HepG2 (cell line): ENCODE measurements at regions not wholly inside any gene's neighbourhood (a gene's known extent, or its start where the extent isn't known, plus 50 kb on each side); places are given as distances from the start of the nearest gene placed in this dataset.

ENCODE experiments used
- ARNT2 ChIP-seq: sonication (generic); formaldehyde crosslinking; IDR thresholded peaks from 2 replicates; pipeline ENCODE4 v1.8.0; 2022; ENCODE audit warnings: mild to moderate bottlenecking, low read depth, missing genetic modification reagents, moderate library complexity
- ELF4 ChIP-seq: sonication (generic); formaldehyde crosslinking; IDR thresholded peaks from 2 replicates; pipeline ENCODE4 v1.5.0; 2020; ENCODE audit warnings: missing genetic modification reagents, mild to moderate bottlenecking, moderate library complexity, borderline replicate concordance
- ETV6 ChIP-seq: sonication (generic); formaldehyde crosslinking; conservative IDR thresholded peaks from 2 replicates; pipeline ENCODE4 v1.4.0; 2020; ENCODE audit warnings: missing genetic modification reagents
- MYC ChIP-seq: sonication (generic); formaldehyde crosslinking; IDR thresholded peaks from 2 replicates; pipeline ENCODE4 v1.9.0; 2021; ENCODE audit warnings: missing genetic modification reagents, borderline replicate concordance
- MZF1 ChIP-seq: sonication (generic); formaldehyde crosslinking; IDR thresholded peaks from 2 replicates; pipeline ENCODE4 v1.8.1; 2023; ENCODE audit warnings: mild to moderate bottlenecking, missing genetic modification reagents, borderline replicate concordance
- ZNF232 ChIP-seq: sonication (generic); formaldehyde crosslinking; IDR thresholded peaks from 2 replicates; pipeline ENCODE4 v1.4.0; 2020; ENCODE audit warnings: missing genetic modification reagents, borderline replicate concordance
- ZNF432 ChIP-seq: sonication (generic); formaldehyde crosslinking; IDR thresholded peaks from 2 replicates; pipeline ENCODE4 v1.5.0; 2020; ENCODE audit warnings: missing genetic modification reagents, mild to moderate bottlenecking, borderline replicate concordance
- TF ChIP-seq, protein P1 (sequence below): sonication (generic); formaldehyde crosslinking; IDR thresholded peaks from 2 replicates; pipeline ENCODE4 v1.9.0; 2021; ENCODE audit warnings: missing genetic modification reagents, borderline replicate concordance
- TF ChIP-seq, protein P2 (sequence below): IDR thresholded peaks from 2 replicates; pipeline ENCODE4 v1.6.1; 2012; ENCODE audit warnings: low read length, improper control_type of control experiment

DNA sequence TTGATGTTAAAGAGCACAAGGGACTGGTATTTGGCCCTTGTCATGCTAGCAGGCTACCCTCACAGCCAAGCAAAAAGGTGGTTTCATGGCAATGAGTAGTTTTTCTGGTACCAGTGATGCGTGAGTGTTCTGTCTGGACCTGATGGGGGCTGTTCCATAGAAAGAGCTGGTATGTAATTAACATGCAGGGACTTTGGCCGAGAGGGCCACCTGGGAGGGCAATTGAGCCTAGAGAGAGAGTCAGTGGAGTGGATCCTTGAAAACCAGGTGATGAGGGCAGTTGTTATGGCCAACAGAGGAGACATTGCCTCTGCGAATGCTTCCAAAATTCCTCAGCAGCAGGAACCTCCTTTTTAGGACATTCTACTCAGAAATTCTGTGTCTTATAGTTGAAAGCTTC, 383.3 kb downstream of the PSAT1 start:
- TF ChIP-seq ZNF232 (CRISPR knock-in tag) = no peak
- TF ChIP-seq MYC = no peak
- no peak for TF ChIP-seq ARNT2 (CRISPR knock-in tag)
- TF ChIP-seq MZF1 (CRISPR knock-in tag) = no peak
- no peak for TF ChIP-seq ZNF432 (CRISPR knock-in tag)
- TF ChIP-seq ETV6 (CRISPR knock-in tag) = no peak
- TF ChIP-seq, protein P1, sequence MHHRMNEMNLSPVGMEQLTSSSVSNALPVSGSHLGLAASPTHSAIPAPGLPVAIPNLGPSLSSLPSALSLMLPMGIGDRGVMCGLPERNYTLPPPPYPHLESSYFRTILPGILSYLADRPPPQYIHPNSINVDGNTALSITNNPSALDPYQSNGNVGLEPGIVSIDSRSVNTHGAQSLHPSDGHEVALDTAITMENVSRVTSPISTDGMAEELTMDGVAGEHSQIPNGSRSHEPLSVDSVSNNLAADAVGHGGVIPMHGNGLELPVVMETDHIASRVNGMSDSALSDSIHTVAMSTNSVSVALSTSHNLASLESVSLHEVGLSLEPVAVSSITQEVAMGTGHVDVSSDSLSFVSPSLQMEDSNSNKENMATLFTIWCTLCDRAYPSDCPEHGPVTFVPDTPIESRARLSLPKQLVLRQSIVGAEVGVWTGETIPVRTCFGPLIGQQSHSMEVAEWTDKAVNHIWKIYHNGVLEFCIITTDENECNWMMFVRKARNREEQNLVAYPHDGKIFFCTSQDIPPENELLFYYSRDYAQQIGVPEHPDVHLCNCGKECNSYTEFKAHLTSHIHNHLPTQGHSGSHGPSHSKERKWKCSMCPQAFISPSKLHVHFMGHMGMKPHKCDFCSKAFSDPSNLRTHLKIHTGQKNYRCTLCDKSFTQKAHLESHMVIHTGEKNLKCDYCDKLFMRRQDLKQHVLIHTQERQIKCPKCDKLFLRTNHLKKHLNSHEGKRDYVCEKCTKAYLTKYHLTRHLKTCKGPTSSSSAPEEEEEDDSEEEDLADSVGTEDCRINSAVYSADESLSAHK (CRISPR knock-in tag) = no peak
- TF ChIP-seq, protein P2, sequence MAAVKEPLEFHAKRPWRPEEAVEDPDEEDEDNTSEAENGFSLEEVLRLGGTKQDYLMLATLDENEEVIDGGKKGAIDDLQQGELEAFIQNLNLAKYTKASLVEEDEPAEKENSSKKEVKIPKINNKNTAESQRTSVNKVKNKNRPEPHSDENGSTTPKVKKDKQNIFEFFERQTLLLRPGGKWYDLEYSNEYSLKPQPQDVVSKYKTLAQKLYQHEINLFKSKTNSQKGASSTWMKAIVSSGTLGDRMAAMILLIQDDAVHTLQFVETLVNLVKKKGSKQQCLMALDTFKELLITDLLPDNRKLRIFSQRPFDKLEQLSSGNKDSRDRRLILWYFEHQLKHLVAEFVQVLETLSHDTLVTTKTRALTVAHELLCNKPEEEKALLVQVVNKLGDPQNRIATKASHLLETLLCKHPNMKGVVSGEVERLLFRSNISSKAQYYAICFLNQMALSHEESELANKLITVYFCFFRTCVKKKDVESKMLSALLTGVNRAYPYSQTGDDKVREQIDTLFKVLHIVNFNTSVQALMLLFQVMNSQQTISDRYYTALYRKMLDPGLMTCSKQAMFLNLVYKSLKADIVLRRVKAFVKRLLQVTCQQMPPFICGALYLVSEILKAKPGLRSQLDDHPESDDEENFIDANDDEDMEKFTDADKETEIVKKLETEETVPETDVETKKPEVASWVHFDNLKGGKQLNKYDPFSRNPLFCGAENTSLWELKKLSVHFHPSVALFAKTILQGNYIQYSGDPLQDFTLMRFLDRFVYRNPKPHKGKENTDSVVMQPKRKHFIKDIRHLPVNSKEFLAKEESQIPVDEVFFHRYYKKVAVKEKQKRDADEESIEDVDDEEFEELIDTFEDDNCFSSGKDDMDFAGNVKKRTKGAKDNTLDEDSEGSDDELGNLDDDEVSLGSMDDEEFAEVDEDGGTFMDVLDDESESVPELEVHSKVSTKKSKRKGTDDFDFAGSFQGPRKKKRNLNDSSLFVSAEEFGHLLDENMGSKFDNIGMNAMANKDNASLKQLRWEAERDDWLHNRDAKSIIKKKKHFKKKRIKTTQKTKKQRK = no peak
- no peak for TF ChIP-seq ELF4 (CRISPR knock-in tag)
